ENCODE measurements at regions not wholly inside any gene's neighbourhood (a gene's known extent, or its start where the extent isn't known, plus 50 kb on each side); places are given as distances from the start of the nearest gene placed in this dataset.

DNA sequence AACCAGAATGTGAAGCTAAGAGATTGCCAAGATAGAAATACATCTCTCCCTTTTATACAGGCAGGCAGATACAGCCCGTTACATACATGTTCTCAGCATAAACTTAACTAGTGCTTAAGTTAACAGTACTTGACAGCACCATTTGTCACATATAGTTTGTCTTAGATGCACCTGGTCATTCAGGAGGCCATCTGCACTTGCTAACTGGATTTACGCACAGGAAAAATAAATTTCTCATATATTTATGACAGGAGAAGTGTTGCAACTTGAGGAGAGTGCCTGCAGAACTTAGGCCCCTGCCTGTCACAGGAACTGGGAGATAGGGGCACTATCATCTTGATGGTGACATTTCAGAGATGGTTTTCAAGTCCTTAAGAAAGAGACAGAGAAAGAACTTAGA lies 1462.1 kb upstream of the CDH9 start:
- TF ChIP-seq, protein P1, sequence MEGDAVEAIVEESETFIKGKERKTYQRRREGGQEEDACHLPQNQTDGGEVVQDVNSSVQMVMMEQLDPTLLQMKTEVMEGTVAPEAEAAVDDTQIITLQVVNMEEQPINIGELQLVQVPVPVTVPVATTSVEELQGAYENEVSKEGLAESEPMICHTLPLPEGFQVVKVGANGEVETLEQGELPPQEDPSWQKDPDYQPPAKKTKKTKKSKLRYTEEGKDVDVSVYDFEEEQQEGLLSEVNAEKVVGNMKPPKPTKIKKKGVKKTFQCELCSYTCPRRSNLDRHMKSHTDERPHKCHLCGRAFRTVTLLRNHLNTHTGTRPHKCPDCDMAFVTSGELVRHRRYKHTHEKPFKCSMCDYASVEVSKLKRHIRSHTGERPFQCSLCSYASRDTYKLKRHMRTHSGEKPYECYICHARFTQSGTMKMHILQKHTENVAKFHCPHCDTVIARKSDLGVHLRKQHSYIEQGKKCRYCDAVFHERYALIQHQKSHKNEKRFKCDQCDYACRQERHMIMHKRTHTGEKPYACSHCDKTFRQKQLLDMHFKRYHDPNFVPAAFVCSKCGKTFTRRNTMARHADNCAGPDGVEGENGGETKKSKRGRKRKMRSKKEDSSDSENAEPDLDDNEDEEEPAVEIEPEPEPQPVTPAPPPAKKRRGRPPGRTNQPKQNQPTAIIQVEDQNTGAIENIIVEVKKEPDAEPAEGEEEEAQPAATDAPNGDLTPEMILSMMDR (IDR thresholded peaks at IDR 0.05): no peak
- TF ChIP-seq, protein P2, sequence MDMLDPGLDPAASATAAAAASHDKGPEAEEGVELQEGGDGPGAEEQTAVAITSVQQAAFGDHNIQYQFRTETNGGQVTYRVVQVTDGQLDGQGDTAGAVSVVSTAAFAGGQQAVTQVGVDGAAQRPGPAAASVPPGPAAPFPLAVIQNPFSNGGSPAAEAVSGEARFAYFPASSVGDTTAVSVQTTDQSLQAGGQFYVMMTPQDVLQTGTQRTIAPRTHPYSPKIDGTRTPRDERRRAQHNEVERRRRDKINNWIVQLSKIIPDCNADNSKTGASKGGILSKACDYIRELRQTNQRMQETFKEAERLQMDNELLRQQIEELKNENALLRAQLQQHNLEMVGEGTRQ (IDR thresholded peaks at IDR 0.05; ENCODE audit: borderline replicate concordance, low read depth, low read length): no peak
- TF ChIP-seq, protein P3, sequence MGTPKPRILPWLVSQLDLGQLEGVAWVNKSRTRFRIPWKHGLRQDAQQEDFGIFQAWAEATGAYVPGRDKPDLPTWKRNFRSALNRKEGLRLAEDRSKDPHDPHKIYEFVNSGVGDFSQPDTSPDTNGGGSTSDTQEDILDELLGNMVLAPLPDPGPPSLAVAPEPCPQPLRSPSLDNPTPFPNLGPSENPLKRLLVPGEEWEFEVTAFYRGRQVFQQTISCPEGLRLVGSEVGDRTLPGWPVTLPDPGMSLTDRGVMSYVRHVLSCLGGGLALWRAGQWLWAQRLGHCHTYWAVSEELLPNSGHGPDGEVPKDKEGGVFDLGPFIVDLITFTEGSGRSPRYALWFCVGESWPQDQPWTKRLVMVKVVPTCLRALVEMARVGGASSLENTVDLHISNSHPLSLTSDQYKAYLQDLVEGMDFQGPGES (IDR thresholded peaks at IDR 0.05; ENCODE audit: low read depth, low read length): no peak
- TF ChIP-seq, protein P4, sequence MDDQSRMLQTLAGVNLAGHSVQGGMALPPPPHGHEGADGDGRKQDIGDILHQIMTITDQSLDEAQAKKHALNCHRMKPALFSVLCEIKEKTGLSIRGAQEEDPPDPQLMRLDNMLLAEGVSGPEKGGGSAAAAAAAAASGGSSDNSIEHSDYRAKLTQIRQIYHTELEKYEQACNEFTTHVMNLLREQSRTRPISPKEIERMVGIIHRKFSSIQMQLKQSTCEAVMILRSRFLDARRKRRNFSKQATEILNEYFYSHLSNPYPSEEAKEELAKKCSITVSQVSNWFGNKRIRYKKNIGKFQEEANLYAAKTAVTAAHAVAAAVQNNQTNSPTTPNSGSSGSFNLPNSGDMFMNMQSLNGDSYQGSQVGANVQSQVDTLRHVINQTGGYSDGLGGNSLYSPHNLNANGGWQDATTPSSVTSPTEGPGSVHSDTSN (IDR thresholded peaks at IDR 0.05): no peak

All from SK-N-SH (cell line).